Peyer's patch (tissue), 4 donors: ENCODE measurements at regions not wholly inside any gene's neighbourhood (a gene's known extent, or its start where the extent isn't known, plus 50 kb on each side); places are given as distances from the start of the nearest gene placed in this dataset.

Source experiments
- DNase-seq, 3 donors: peaks; one replicate each; pipeline ENCODE4 v3.0.0-alpha.2; 2017 to 2019
- H3K27ac ChIP-seq, 4 donors: fragments of 200-600 bp; sonication (generic); one replicate each; pipeline ENCODE4 v1.5.1; 2016 to 2019
- H3K27me3 ChIP-seq, 2 donors: fragments of 200-600 bp; sonication (generic); one replicate each; pipeline ENCODE4 v1.5.1; 2019
- H3K36me3 ChIP-seq, 3 donors: fragments of 200-600 bp; sonication (generic); one replicate each; pipeline ENCODE4 v1.5.1; 2016 to 2019
- H3K4me1 ChIP-seq, 4 donors: fragments of 200-600 bp; sonication (generic); one replicate each; pipeline ENCODE4 v1.5.1; 2016 to 2019
- H3K4me3 ChIP-seq, 4 donors: fragments of 200-600 bp; sonication (generic); 1 replicate in 3 of 4; 2 replicates in 1 of 4; pipeline ENCODE4 v1.5.1; 2016 to 2019; ENCODE audit warnings: mild to moderate bottlenecking in 1 of 4
- H3K9me3 ChIP-seq, 4 donors: fragments of 200-600 bp; sonication (generic); one replicate each; pipeline ENCODE4 v1.5.1; 2016 to 2019; ENCODE audit warnings: mild to moderate bottlenecking in 1 of 4
- CTCF ChIP-seq, 6 experiments: fragments of 450-650 bp in 4 of 6; fragments of 200-600 bp in 2 of 6; sonication (generic) in 1 of 6; IDR thresholded peaks; one replicate each; pipeline ENCODE4 v1.5.1; 2017 to 2019; ENCODE audit warnings: antibody characterized with exemption in 6 of 6, mild to moderate bottlenecking in 3 of 6, moderate library complexity in 1 of 6
- POLR2A ChIP-seq, 2 donors: fragments of 450-650 bp; IDR thresholded peaks; one replicate each; pipeline ENCODE4 v1.5.1; 2017; ENCODE audit warnings: antibody characterized with exemption in 2 of 2, mild to moderate bottlenecking in 2 of 2, moderate library complexity in 2 of 2

- Histone ChIP-seq H3K4me3 (no peak overlapping the region), H3K27ac (no peak overlapping the region)
- TF ChIP-seq CTCF (IDR thresholded peaks at IDR 0.05) = no peak
- TF ChIP-seq POLR2A (IDR thresholded peaks at IDR 0.05) = no peak
Measured at GRCh38 chr1:56257726-56258125, 321.6 kb downstream of the PLPP3 start.

GRCh38 chr1:56256153-56257000 is 323.0 kb downstream of the PLPP3 start:
- Histone ChIP-seq H3K9me3 (no peaks in the 10 kb centered on the region), H3K4me1 (no peaks in the 10 kb centered on the region), H3K36me3 (no peaks in the 10 kb centered on the region), H3K4me3 (no peak overlapping the region), H3K27ac (no peak overlapping the region), H3K27me3 (no peaks in the 10 kb centered on the region)
- DNase-seq = no peak
- no peak for TF ChIP-seq POLR2A (IDR thresholded peaks at IDR 0.05)
- no peak for TF ChIP-seq CTCF (IDR thresholded peaks at IDR 0.05)

More at GRCh38 chr1:56257726-56258125, 321.6 kb downstream of the PLPP3 start:
- H3K4me1 ChIP-seq = no peaks in the 10 kb centered on the region
- no peaks in the 10 kb centered on the region for H3K36me3 ChIP-seq
- no peak for DNase-seq
- no peaks in the 10 kb centered on the region for H3K9me3 ChIP-seq
- H3K27me3 ChIP-seq = no peaks in the 10 kb centered on the region

- H3K4me1 ChIP-seq = no peaks in the 10 kb centered on the region
- H3K4me3 ChIP-seq = no peak overlapping the region
- peak in 2 of 3 donors; percentile 48 to 75 for DNase-seq
- TF ChIP-seq CTCF (IDR thresholded peaks at IDR 0.05) (no peak), POLR2A (IDR thresholded peaks at IDR 0.05) (no peak)
- H3K36me3 ChIP-seq = no peaks in the 10 kb centered on the region
- peak overlapping the region in 3 of 4 donors; percentile 22 to 38 (median 27) for H3K27ac ChIP-seq
- no peaks in the 10 kb centered on the region for H3K27me3 ChIP-seq
- H3K9me3 ChIP-seq = no peaks in the 10 kb centered on the region
Measured at GRCh38 chr1:56255516-56256152, 323.7 kb downstream of the PLPP3 start.

- Histone ChIP-seq H3K27ac (no peak overlapping the region), H3K4me1 (no peaks in the 10 kb centered on the region), H3K27me3 (no peaks in the 10 kb centered on the region), H3K36me3 (no peaks in the 10 kb centered on the region), H3K4me3 (no peak overlapping the region), H3K9me3 (no peaks in the 10 kb centered on the region)
- no peak for TF ChIP-seq CTCF (IDR thresholded peaks at IDR 0.05)
- TF ChIP-seq POLR2A (IDR thresholded peaks at IDR 0.05) = no peak
- DNase-seq = no peak
Measured at GRCh38 chr1:56254130-56254529, 325.2 kb downstream of the PLPP3 start.

GRCh38 chr1:56250809-56251208 is 328.6 kb downstream of the PLPP3 start:
- Histone ChIP-seq H3K36me3 (no peaks in the 10 kb centered on the region), H3K9me3 (no peaks in the 10 kb centered on the region), H3K27ac (no peak overlapping the region), H3K4me3 (no peak overlapping the region), H3K27me3 (no peaks in the 10 kb centered on the region), H3K4me1 (no peaks in the 10 kb centered on the region)
- no peak for TF ChIP-seq POLR2A (IDR thresholded peaks at IDR 0.05)
- no peak for TF ChIP-seq CTCF (IDR thresholded peaks at IDR 0.05)
- DNase-seq = no peak
